HCT116 (cell line): ENCODE measurements at regions not wholly inside any gene's neighbourhood (a gene's known extent, or its start where the extent isn't known, plus 50 kb on each side); places are given as distances from the start of the nearest gene placed in this dataset.
"Not testable (repeated sequence)": the region's sequence is repeated elsewhere in the genome, so short reads cannot be mapped to it uniquely, and the experiment has no call there.

Source experiments
- ATAC-seq: fragments of 200-7000 bp; cut with Tn5 transposase; 2 replicates; pipeline ENCODE4 v1.9.1; 2020; ENCODE audit warnings: mild to moderate bottlenecking, moderate library complexity
- BruUV-seq: library from RNA; stranded (reverse); fragments of 400-500 nt; replicated peaks from 2 replicates; lab custom pipeline; 2021; lab: Mats Ljungman, UMichigan
- CTCF ChIA-PET: fragments of 300-600 bp; sonication (Branson Sonifier 250); formaldehyde crosslinking; loops from one replicate; lab custom pipeline; 2021; ENCODE audit warnings: antibody characterized with exemption; lab: Charles Lee
- POLR2A ChIA-PET: fragments of 300-600, 350-600 bp; sonication (Branson Sonifier 250); formaldehyde crosslinking; loops from one replicate; lab custom pipeline; 2021; ENCODE audit warnings: antibody characterized with exemption; lab: Charles Lee
- RAD21 ChIA-PET, 2 experiments: fragments of 300-600 bp; sonication (Branson Sonifier 250); formaldehyde crosslinking; loops; one replicate each; lab custom pipeline; 2023; ENCODE audit warnings: low total read pairs in 2 of 2; ENCODE audit not compliant: uncharacterized antibody in 2 of 2, unreplicated experiment in 2 of 2, low non-redundant PET in 1 of 2; lab: Charles Lee
- DNase-seq: peaks from one replicate; pipeline ENCODE4 v3.0.0-alpha.2; 2010; ENCODE audit warnings: low read depth, low spot score
- H2AFZ ChIP-seq: fragments of 200-600 bp; shearing (Covaris generic), sonication (generic); 2 replicates; pipeline ENCODE4 v1.6.1; 2017; ENCODE audit warnings: low read depth, mixed run types, mixed read lengths, antibody characterized with exemption, low read length; ENCODE audit not compliant: poor library complexity, severe bottlenecking
- H3K27ac ChIP-seq: 2 replicates; pipeline ENCODE4 v1.5.1; 2012; ENCODE audit warnings: low read depth, low read length
- H3K27me3 ChIP-seq: fragments of 200-600 bp; sonication (generic); 2 replicates; pipeline ENCODE4 v1.6.1; 2016; ENCODE audit warnings: mixed run types, low read length, mixed read lengths; ENCODE audit not compliant: insufficient read depth
- H3K36me3 ChIP-seq, 2 experiments: fragments of 200-500 bp in 1 of 2; fragments of 200-600 bp in 1 of 2; sonication (Bioruptor generic) in 1 of 2; sonication (generic) in 1 of 2; 2 replicates each; pipeline versions ENCODE4 v1.5.1 to v1.6.1; 2014 to 2016; ENCODE audit warnings: low read length in 2 of 2, inconsistent platforms in 1 of 2, mixed read lengths in 1 of 2, mixed run types in 1 of 2; ENCODE audit not compliant: insufficient read depth in 2 of 2, control insufficient read depth in 1 of 2
- H3K4me1 ChIP-seq, 2 experiments: fragments of 200-600 bp in 1 of 2; sonication (generic) in 1 of 2; 2 replicates each; pipeline versions ENCODE4 v1.5.1 to v1.6.1; 2012 to 2017; ENCODE audit warnings: low read length in 2 of 2, inconsistent platforms in 1 of 2, mild to moderate bottlenecking in 1 of 2, mixed read lengths in 1 of 2, mixed run types in 1 of 2, moderate library complexity in 1 of 2; ENCODE audit not compliant: insufficient read depth in 2 of 2, control insufficient read depth in 1 of 2
- H3K4me2 ChIP-seq: fragments of 200-600 bp; sonication (generic); 2 replicates; pipeline ENCODE4 v1.6.1; 2017; ENCODE audit warnings: mixed run types, low read length, mixed read lengths
- H3K4me3 ChIP-seq, 2 experiments: fragments of 200-600 bp in 1 of 2; sonication (generic) in 1 of 2; replicated peaks in 1 of 2; 2 replicates each; pipeline ENCODE4 v1.5.1; 2011 to 2016; ENCODE audit warnings: low read length in 2 of 2, control low read depth in 1 of 2, low read depth in 1 of 2, mild to moderate bottlenecking in 1 of 2, mixed read lengths in 1 of 2, mixed run types in 1 of 2
- H3K79me2 ChIP-seq: fragments of 200-600 bp; sonication (generic); 2 replicates; pipeline ENCODE4 v1.6.1; 2017; ENCODE audit warnings: mild to moderate bottlenecking, mixed run types, low read length, moderate library complexity, mixed read lengths; ENCODE audit not compliant: insufficient read depth
- H3K9ac ChIP-seq: fragments of 200-600 bp; sonication (generic); 2 replicates; pipeline ENCODE4 v1.6.1; 2016; ENCODE audit warnings: low read length, mixed read lengths
- H3K9me2 ChIP-seq: fragments of 200-600 bp; sonication (generic), shearing (Covaris generic); 2 replicates; pipeline ENCODE4 v1.6.1; 2017; ENCODE audit warnings: mixed run types, mild to moderate bottlenecking, moderate library complexity; ENCODE audit not compliant: insufficient read depth
- H3K9me3 ChIP-seq, 2 experiments: fragments of 200-500 bp in 1 of 2; fragments of 200-600 bp in 1 of 2; sonication (Bioruptor generic) in 1 of 2; sonication (generic) in 1 of 2; 2 replicates each; pipeline ENCODE4 v1.6.1; 2014 to 2017; ENCODE audit warnings: low read length in 2 of 2, mixed read lengths in 2 of 2, inconsistent platforms in 1 of 2, low read depth in 1 of 2, mild to moderate bottlenecking in 1 of 2, mixed run types in 1 of 2, moderate library complexity in 1 of 2; ENCODE audit not compliant: control insufficient read depth in 1 of 2, insufficient read depth in 1 of 2
- H4K20me1 ChIP-seq: fragments of 200-600 bp; sonication (generic), shearing (Covaris generic); 2 replicates; pipeline ENCODE4 v1.6.1; 2017; ENCODE audit warnings: mixed run types, mild to moderate bottlenecking, moderate library complexity; ENCODE audit not compliant: insufficient read depth
- POLR2A ChIP-seq: IDR thresholded peaks from 2 replicates; pipeline ENCODE4 v1.7.0; 2011; ENCODE audit warnings: borderline replicate concordance; ENCODE audit not compliant: insufficient read depth, insufficient read length; ENCODE audit errors: extremely low read depth
- ZBTB33 ChIP-seq: IDR thresholded peaks from 2 replicates; pipeline ENCODE4 v1.6.1; 2011; ENCODE audit warnings: mild to moderate bottlenecking, low read length, moderate library complexity; ENCODE audit not compliant: insufficient replicate concordance; ENCODE audit errors: extremely low read depth
- intact Hi-C: fragments of 100-400 bp; cut with micrococcal nuclease; formaldehyde crosslinking; loops from 2 replicates; pipeline ENCODE4 v1.10.0; 2022
- TF ChIP-seq, protein P1 (sequence below), 3 experiments: fragments of 200-600 bp in 1 of 3; sonication (generic) in 1 of 3; IDR thresholded peaks in 2 of 3; conservative IDR thresholded peaks in 1 of 3; 2 replicates each; pipeline ENCODE4 v1.5.1; 2012 to 2017; ENCODE audit warnings: low read depth in 2 of 3, low read length in 2 of 3, antibody characterized with exemption in 1 of 3, borderline replicate concordance in 1 of 3, control low read depth in 1 of 3, mild to moderate bottlenecking in 1 of 3, mixed read lengths in 1 of 3, mixed run types in 1 of 3, moderate library complexity in 1 of 3; ENCODE audit not compliant: insufficient read depth in 1 of 3

- no peak overlapping the region for H3K27ac ChIP-seq
- ChIA-PET CTCF (no interaction called here), POLR2A (no interaction called here), RAD21 (no interaction called here)
- no TSS peak for BruUV-seq
- H2AFZ ChIP-seq = no peak overlapping the region
- no peak overlapping the region for H3K9ac ChIP-seq
- no peaks in the 10 kb centered on the region for H3K9me2 ChIP-seq
- intact Hi-C loops = no loop called here
- H3K27me3 ChIP-seq = no peaks in the 10 kb centered on the region
- no peaks in the 10 kb centered on the region for H3K4me1 ChIP-seq
- no peak overlapping the region for H3K4me2 ChIP-seq
- no peaks in the 10 kb centered on the region for H3K36me3 ChIP-seq
- H3K9me3 ChIP-seq = peaks cover 0 to 3% of the 10 kb centered on the region in 2 experiments; a peak in 1 of 4 replicates
- DNase-seq = no peak
- TF ChIP-seq POLR2A = no peak
- no peak for TF ChIP-seq ZBTB33
- TF ChIP-seq, protein P1, sequence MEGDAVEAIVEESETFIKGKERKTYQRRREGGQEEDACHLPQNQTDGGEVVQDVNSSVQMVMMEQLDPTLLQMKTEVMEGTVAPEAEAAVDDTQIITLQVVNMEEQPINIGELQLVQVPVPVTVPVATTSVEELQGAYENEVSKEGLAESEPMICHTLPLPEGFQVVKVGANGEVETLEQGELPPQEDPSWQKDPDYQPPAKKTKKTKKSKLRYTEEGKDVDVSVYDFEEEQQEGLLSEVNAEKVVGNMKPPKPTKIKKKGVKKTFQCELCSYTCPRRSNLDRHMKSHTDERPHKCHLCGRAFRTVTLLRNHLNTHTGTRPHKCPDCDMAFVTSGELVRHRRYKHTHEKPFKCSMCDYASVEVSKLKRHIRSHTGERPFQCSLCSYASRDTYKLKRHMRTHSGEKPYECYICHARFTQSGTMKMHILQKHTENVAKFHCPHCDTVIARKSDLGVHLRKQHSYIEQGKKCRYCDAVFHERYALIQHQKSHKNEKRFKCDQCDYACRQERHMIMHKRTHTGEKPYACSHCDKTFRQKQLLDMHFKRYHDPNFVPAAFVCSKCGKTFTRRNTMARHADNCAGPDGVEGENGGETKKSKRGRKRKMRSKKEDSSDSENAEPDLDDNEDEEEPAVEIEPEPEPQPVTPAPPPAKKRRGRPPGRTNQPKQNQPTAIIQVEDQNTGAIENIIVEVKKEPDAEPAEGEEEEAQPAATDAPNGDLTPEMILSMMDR (IDR thresholded peaks at IDR 0.05 in 2 of 3, conservative IDR thresholded peaks at IDR 0.05 in 1 of 3; ENCODE audit: borderline replicate concordance in 1 of 3, insufficient read depth in 1 of 3, low read depth in 2 of 3, low read length in 2 of 3) = no peak
- no peaks in the 10 kb centered on the region for H4K20me1 ChIP-seq
- no peaks in the 10 kb centered on the region for H3K79me2 ChIP-seq
- no peak overlapping the region for H3K4me3 ChIP-seq
- no peak for ATAC-seq
Measured at GRCh38 chr17:70447588-70447987, 278.3 kb downstream of the KCNJ2 start.

DNA sequence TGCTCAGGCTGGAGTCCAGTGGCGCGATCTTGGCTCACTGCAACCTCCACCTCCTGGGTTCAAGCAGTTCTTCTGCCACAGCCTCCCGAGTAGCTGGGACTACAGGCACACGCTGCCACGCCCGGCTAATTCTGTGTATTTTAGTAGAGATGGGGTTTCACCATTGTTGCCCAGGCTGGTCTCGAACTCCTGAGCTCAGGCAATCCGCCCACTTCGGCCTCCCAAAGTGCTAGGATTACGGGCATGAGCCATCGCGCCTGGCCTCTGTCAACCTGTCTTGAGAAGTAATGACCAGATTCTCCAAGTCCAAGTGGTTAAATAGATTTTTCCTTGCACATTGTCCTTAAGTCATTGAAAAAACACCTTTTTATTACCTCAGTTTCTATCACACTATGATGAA, 283.7 kb downstream of the KCNJ2 start:
- H3K9ac ChIP-seq, POLR2A ChIA-PET, H3K27me3 ChIP-seq, H2AFZ ChIP-seq, H3K4me3 ChIP-seq, H3K27ac ChIP-seq, DNase-seq, H3K4me2 ChIP-seq, H3K9me3 ChIP-seq, H3K4me1 ChIP-seq, RAD21 ChIA-PET, CTCF ChIA-PET, BruUV-seq, H3K36me3 ChIP-seq, H3K9me2 ChIP-seq, H4K20me1 ChIP-seq, intact Hi-C loops, ATAC-seq, H3K79me2 ChIP-seq: not testable (repeated sequence)
